ENCODE measurements at regions not wholly inside any gene's neighbourhood (a gene's known extent, or its start where the extent isn't known, plus 50 kb on each side); places are given as distances from the start of the nearest gene placed in this dataset.

GRCh38 chrX:39850630-39851152 lies 247.1 kb downstream of the BCOR start:
- no peaks in the 10 kb centered on the region for H3K36me3 ChIP-seq
- H3K27me3 ChIP-seq, result no peaks in the 10 kb centered on the region
- no peak overlapping the region for H3K4me3 ChIP-seq
- TF ChIP-seq CTCF (IDR thresholded peaks at IDR 0.05) (no peak), POLR2A (IDR thresholded peaks at IDR 0.05) (no peak)
- intact Hi-C loops (cut with DNase I; ENCODE audit: low total_unique reads), result no loop called here
- peak overlapping the region in 1 of 2 donors; percentile 47 for H3K27ac ChIP-seq
- peak in 1 of 2 donors; percentile 54 for DNase-seq
- H3K4me1 ChIP-seq, result no peaks in the 10 kb centered on the region
- no peaks in the 10 kb centered on the region for H3K9me3 ChIP-seq

- TF ChIP-seq CTCF (IDR thresholded peaks at IDR 0.05) (no peak), POLR2A (IDR thresholded peaks at IDR 0.05) (no peak)
- no peaks in the 10 kb centered on the region for H3K4me1 ChIP-seq
Observed at GRCh38 chrX:39851745-39852455, 245.9 kb downstream of the BCOR start.

DNA sequence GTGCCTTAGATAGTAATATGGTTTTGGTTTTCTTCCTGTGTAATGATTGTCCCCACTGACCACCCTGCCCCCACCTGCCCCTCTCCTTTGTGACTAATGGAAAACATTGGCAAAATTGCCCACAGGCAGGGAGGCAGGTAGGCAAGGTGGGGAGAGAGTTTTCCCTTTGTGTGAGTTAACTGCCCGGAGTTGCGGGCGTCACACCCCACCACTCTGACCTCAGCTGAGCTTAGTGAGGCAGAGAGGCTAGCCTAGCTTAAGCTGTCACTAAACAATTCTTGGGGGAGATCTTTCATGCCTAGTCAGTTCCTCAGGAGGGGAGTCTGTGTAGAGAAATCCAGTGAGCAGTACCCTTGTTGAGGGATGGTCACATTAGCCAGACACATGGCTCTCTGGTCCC lies 245.3 kb downstream of the BCOR start:
- intact Hi-C loops (cut with DNase I; ENCODE audit: low total_unique reads), result no loop called here
- no peak for DNase-seq
- no peak overlapping the region for H3K4me3 ChIP-seq

More at GRCh38 chrX:39851745-39852455, 245.9 kb downstream of the BCOR start:
- Histone ChIP-seq H3K9me3 (no peaks in the 10 kb centered on the region), H3K4me3 (no peak overlapping the region), H3K27me3 (no peaks in the 10 kb centered on the region), H3K36me3 (no peaks in the 10 kb centered on the region), H3K27ac (no peak overlapping the region)
- no peak for DNase-seq
- intact Hi-C loops (cut with DNase I; ENCODE audit: low total_unique reads), result no loop called here

GRCh38 chrX:39853417-39854030 lies 244.2 kb downstream of the BCOR start:
- no peak for DNase-seq
- Histone ChIP-seq H3K27ac (no peak overlapping the region), H3K36me3 (no peaks in the 10 kb centered on the region), H3K9me3 (no peaks in the 10 kb centered on the region), H3K4me1 (no peaks in the 10 kb centered on the region), H3K4me3 (no peak overlapping the region), H3K27me3 (no peaks in the 10 kb centered on the region)
- intact Hi-C loops (cut with DNase I; ENCODE audit: low total_unique reads), result no loop called here
- TF ChIP-seq POLR2A (IDR thresholded peaks at IDR 0.05) (no peak), CTCF (IDR thresholded peaks at IDR 0.05) (no peak)

More for the DNA sequence above, 245.3 kb downstream of the BCOR start:
- Histone ChIP-seq H3K9me3 (no peaks in the 10 kb centered on the region), H3K4me1 (no peaks in the 10 kb centered on the region), H3K27me3 (no peaks in the 10 kb centered on the region), H3K27ac (no peak overlapping the region), H3K36me3 (no peaks in the 10 kb centered on the region)
- TF ChIP-seq POLR2A (IDR thresholded peaks at IDR 0.05) (no peak), CTCF (IDR thresholded peaks at IDR 0.05) (no peak)

All from uterus (tissue), 3 donors.